ENCODE measurements at regions not wholly inside any gene's neighbourhood (a gene's known extent, or its start where the extent isn't known, plus 50 kb on each side); places are given as distances from the start of the nearest gene placed in this dataset.

DNA sequence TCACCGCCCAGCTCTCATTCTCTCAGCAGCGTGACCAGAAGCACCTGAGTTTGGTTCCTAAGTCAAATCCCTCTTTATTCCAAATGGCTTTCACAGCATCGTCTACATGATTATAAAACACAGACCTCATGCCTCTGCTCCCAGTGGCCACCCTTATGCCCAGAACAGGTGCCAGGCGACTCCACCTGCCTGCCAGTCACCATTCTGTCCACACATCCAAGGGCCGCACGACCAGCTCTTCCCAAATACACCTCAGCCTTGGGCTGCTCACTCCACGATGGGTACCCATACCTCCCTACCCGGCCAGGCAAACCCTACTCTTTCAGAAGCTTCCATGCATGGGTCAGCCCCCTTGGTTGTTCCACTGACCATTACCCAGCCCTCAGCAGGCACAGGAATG is 851.6 kb upstream of the SALL3 start:
- DNase-seq, result no peak

DNA sequence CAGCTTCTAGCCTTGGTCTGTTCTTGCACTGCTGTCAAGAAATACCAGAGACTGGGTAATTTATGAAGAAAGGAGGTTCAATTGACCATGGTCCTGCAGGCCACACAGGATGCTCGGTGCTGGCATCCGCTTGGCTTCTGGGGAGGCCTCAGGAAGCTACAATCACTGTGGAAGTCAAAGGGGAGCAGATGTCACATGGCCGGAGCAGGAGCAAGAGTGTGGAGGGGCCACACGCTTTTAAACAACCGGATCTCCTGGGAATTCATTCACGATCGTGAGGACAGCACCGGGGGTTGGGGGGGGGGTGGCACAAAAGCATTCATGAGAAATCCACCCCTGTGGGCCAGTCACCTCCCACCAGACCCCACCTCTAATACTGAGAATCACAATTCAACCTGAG is 850.4 kb upstream of the SALL3 start:
- DNase-seq, result no peak

DNA sequence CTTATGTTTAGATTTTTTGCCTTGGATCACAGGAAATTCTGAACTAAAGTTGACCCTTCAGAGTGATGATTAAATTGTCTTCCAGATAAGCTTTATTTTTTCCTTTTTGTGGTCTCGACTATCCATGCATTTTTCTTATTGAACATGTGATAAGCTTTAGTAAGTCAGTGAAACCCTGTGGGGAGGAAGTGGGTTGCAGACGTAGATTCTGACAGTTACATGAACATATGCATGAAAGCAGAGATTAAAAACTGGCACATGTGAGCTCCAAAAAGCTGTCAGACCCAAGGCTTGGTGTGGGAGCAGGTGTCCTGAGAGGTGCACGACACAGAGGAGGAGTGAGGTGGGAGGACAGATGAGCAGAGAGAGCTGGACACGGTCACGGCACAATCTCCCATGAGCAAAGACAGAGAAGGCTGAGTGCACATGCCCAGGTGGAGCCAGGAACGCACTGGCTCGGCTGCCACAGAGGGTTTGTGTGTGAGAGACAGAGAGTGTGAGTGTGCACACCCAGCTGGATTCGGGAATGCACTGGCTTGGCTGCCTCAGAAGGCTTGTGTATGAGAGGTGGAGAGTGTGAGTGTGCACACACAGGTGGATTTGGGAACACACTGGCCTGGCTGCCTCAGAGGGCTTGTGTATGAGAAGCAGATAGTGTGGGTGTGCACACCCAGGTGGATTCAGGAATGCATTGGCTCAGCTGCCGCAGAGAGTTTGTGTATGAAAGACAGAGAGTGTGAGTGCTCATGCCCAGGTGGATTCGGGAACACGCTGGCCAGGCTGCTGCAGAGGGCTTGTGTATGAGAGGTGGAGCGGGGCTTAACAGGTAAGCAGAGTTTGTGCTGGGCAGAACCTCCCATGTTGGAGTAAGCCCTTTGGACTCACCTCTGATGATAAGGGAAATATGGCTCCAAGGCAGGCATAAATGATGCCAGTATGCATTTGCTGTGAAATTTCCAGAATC is 849.1 kb upstream of the SALL3 start:
- DNase-seq, result no peak

DNA sequence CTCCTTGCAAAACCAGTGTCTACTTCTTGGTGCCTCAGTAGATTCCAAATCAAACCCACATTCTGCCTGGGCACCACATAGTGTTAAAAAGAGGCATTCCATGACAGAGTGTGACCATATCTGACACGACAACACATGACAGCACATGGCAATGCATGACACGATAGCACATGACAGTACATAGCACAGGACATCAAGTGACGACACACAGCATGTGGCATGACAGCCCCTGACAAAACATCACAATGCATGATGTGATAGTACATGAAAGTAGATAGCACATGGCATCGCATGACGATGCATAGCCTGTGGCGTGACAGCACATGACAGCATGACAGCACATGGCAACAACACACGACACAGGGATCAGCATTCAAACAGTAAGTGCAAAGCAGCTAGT is 845.9 kb upstream of the SALL3 start:
- no peak for DNase-seq

DNA sequence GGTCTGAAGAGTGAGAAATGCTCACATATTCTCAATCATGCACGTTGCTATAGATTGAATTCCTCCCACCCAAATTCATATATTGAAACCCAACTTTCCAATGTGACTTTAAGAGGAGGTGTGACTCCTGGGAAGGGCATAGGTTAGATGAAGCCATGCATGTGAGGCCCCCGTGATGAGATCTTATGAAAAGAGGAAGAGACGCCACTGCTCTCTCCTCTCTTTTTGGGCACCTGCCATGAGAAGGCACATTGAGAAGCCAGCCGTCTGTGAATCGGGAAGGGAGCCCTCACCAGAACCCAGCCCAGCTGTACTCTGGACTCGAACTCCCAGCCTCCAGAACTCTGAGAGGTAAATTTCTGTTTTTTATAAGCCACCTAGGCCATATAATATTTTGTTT is 842.6 kb upstream of the SALL3 start:
- no peak for DNase-seq

DNA sequence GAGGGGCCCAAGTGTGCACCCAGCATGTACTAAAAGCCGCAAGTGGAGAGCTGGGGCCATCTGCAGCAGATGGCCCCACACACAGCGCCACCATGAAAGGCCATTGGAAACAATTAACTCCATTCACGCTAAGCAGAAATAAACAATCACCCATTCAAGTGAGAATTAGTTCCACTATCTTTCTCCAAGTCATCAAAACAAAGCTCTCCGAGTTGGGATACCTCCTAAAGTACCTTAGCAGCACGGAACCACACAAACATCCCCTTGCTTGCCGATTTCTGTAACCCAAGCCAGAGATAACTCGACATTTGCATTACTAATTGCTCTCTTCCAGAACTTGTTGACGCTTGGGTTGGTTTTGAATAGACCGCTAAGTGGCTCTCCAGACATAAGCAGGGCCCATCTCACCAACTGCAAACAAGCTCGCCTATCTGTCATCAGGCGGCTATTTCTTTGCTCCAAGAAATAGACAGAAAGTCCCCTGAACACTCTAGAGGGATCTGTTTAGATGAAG is 840.6 kb upstream of the SALL3 start:
- DNase-seq, result no peak

DNA sequence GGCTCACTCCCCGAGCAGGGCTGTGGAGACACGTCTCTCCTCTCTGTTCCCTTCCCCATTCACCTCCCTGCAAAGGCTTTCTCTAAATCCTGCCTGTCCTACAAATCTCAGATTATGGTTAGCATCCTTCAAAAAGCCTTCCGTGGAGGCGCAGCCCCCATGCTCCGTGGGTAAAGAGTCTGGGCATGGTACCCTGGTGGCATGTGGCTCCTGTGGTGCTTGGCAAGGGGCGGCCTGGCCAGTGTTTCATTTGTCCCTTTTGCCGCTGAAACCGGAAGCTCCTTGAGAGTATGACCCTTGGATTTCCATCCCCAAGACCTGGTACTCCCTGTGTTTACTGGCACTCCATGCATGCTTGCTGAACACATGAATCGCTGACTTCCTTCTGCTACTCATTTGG is 839.3 kb upstream of the SALL3 start:
- no peak for DNase-seq

DNA sequence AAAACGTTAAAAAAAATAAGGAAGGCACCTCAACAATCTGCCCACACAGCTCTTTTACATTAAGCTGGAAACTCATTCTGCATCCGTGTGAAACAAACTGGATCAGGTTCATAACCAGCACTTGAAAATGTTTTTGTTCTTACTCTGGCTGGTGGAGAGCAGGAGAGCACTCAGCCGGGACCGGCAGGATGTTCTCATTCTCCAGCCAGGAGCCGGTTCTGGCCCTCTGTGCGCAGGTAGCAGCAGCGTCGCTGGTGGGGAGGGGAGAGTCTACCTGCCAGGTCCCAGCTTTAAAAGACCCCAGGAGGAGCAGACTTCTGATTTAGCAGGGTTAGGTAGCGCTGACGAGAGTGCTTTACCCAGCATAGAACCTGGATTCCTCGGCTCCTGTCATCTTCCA is 834.9 kb upstream of the SALL3 start:
- DNase-seq, result no peak

DNA sequence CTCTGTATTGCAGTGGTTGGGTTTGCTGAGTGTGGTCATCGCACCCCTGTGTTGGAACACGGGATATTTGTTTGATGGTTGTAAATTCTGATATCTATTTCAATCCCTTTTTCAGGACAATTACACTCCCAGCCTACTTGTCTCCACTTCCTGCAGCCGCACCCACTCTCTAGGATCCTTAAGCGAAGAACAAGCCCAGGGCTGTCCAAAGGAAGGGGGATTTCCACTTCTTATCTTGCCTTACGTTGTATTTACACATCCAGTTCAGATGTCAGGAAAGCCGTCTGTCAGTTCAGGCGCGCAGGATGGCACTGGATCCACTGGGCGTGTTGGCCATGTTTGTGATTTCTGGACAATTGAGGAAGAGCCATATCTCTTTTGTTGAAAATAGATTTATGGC is 834.5 kb upstream of the SALL3 start:
- no peak for DNase-seq

DNA sequence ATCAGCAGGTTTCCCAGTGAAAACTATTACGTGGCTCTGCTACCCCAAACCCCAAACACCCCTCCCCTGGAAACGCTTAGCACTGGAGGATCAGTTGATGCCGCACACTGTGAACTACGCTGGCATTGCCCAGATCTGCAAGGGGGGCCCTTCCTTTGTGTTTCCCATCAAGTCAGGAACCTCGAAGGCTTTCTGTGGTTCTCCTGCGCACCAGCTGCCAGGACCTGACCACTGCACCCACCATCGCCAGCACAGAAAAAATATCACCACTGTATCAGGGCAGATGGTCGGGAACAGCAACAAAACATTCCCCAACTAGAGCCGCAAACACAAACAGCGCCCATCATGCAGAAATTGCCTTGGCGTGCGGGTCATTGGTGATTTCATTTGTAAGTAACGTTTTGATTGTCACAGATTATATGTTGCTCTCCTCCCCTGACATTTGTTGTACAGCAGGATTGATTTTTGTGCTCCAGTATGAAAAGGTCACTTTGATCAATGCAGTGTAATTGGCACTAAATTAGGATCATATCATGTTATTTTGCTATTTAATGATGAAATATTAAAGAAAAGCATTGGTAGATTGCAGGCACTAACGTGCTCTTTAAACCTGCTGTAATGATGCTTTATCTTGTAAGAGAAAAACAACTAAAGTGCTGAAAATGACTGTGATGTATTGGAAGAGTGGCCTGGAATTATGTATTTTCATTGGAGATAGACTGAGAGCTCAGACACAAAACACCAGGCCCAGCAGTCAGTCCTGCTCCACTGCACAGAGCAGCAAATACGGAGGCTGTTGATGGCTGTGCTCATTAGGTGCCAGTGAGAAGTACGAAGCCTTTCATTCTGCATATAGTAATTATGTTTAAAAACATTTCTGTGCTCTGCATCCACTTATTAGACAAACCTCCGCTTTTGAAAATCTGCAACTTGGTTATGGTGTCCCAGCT is 833.2 kb upstream of the SALL3 start:
- no peak for DNase-seq

DNA sequence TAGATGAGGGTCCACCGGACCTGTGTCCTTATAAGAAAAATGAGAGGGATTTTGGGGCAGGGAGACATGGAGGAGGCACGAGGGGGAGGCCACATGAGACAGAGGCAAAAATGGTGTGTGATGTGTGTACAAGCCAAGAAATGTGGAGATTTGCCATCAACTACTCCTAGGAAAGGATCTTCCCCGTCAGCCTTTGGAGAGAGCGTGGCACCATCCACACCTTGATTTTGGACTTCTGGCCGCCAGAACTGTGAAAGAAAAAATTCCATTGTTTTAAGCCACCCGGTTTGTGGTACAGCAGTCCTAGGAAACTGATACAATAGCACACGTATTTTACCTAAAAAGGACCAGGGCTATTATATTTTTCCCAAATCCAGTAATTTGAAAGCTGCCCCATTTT is 829.0 kb upstream of the SALL3 start:
- DNase-seq, result no peak

DNA sequence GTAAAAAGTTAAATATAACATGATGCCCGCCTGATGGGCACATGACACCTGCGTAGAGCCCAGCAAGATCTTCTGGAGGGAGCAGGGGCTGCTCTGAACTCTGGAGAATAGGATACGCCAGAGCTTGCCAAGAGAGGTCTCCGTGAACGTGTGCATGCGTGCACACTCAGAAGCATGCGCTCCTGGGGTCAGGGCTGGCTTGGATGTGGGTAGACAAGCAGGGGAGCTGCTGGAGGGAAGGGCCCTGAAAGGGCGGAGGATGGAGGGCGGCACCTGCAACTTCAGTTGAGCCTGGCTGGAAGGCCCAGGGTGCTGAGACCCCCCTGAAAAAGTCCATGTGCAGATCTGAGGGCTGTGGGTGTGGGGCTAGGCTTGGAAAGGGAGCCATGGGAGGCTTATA is 828.4 kb upstream of the SALL3 start:
- no peak for DNase-seq

DNA sequence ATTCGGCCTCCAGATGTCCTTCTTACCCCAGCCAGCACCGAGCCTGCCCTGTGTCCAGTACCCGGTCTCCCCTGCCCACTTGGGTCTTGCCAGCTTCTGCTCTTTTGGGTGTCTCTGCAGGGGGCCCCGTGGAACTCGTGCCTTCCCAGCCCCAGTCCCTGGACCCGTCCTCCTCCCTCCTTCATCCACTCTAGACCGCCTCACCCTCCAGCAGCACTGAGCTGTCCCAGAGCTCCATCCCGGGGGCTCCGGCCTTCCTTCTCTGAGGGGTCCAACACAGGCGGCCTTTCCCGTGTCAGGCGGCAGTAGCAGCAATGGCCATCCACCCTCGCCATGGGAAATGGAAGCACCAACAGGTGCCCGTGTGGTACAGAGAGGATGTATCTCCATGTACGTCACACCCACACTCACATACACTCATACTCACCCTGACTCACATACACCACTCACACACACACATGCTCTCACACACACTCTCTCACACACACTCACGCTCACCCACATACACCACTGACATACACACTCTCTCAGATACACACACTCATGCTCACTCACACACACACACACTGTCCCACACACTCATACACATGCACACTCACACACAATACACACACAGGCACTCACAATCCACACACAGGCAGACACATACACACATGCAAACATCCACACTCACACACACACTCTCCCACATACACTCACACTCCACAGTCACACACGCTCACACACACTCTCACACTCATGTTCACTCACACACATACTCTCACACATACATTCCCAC is 827.5 kb upstream of the SALL3 start:
- DNase-seq, result no peak

DNA sequence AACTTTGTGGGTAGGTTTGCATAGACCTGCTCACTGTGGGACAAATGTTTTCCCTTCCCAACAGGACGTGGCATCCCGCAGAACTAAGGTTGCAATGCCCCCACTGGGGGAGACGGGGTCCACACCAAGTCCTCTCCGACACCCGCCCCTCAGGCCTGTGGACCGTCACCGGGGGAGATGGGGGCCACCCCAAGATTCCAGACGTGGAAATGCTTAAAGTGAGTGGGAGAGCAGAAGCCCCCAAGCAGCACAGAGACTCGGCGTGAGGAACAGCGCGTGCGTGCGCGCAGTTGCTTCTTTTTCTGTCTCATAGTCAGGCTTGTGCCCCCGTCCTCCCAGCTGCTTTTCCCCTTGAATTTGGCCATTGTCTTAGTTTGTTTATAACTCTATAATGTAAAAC is 826.3 kb upstream of the SALL3 start:
- no peak for DNase-seq

DNA sequence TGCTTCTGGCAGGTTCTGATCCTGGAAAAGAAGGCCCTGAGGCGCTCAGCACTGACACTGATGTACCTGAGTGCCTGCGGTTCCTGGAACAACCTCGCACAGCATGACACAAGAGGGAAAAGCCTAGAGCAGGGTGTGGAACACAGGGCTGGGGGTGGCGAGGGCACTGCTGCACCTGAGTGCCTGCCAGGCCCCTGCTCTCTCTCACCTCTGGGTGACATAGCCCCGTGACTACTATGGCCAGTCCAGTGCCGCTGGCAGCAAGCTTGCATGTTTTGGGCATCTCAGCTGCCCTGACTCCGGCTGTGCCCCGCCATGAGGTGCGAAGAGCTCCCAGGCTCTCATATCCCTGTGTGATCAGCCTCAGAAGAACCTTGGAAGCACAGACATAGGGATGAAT is 825.2 kb upstream of the SALL3 start:
- DNase-seq, result no peak

DNA sequence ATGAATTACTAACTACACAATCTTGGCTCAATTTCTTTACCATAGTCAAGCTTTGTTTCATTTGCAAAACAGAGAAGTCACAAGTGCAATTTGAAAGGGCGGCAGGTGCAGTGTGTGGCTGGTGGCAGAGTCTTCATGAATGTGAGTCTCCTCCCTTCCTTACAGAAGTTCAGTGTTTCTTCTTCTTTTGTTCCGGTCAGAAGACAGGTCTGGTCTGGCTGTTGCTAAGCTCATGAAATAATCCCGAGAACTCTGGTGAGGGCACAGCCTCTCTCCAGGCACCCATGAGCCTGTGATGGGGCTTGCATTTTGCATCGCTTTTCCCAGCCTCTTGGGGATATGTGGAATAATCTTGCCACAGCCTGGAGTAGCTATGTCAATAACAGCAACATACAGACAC is 824.8 kb upstream of the SALL3 start:
- no peak for DNase-seq

DNA sequence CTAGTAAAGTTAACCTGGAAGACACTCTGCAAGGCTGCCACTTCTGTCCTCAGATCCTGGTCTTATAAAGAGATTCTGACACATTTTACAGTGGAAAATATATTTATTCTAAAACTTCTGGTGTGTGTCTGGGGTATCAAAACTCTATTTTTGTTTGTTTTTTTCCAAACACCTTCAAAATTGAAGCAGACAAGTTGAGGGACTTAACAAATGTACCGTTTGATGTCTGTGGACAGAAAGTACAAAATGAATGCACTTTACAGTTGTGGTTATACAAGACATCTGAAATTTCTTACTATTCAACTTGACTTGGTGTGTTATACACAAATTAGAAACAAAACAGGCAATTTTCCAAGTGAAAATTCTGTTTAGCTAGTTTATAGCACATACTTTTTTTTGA is 823.2 kb upstream of the SALL3 start:
- DNase-seq, result no peak

DNA sequence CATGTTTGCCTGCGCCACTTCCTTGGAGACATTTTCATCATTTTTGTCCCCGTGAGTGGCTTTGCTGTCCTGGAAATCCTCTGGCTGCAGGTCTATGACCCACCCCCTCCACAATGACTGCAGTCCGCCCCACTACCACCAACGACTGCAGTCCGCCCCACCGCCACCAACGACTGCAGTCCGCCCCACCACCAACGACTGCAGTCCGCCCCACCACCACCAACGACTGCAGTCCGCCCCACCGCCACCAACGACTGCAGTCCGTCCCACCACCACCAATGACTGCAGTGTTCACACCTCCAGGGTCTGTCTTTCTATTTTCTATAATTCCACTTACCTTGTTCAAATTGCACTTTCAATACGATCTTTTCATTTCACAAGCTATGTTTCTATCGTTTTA is 820.7 kb upstream of the SALL3 start:
- DNase-seq, result no peak

DNA sequence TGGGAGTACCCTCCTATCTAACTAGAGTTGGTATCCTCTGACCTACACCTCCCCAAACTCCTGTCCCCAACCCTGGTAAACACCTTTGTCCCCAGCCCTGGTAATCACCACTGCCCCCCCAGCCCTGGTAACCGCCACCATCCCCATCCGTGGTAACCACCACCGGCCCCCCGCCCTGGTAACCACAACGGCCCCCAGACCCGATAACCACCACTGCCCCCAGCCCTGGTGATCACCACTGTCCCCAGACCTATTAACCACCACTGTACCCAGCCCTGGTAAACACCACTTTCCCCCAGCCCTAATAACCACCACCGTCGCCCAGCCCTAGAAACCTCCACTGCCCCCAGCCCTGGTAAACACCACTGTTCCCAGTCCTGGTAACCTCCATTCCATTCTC is 820.2 kb upstream of the SALL3 start:
- DNase-seq, result no peak

DNA sequence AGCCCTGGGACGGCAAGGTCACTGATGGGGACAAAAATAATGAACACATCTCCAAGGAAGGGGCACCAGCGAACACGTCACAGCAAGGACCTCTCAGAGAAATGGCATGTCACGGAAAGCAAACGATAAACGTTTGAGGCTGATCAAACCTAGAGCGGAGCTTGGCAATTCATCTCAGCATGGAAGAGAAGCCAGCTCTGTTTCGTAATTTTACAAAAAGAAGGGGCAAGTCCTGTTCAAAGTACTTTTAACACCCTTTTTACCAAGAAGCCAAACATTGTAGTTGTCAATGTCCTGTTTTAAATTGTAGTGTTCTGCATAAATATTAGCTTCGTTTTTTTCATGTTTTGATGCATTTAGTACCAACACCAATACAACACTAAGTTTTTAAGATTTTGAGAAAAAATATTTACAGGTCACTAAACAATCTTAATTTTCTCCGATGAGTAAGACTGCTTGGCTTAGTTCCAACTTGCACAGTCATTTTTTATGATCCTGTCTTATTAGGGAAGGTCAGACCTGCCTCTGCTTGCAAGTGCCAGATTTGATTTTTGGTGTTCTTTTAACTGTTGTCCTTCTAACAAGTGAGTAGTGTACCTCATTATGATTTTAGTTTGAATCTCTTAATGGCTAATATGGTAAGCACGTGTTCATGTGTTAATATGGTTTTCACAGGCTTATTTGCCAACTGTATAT is 818.5 kb upstream of the SALL3 start:
- no peak for DNase-seq

DNA sequence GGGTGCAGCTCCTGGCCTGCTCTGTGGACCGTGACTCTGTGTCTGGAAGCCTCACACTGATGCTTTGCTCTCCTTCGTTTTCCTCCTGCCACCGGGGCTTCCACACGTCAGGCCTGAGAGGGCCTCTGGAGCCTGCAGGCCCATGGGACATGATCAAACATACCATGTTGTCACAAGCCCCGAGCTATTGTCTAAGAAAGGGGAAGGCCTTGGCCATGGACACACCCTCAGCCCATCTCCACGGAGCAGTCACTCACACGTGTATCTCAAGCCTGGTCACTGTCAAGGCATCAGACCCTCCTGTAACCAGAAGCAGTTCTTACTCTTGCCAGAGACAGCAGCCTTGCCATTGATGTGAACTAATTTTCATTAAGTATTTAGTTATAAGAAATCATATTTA is 814.1 kb upstream of the SALL3 start:
- DNase-seq, result no peak

DNA sequence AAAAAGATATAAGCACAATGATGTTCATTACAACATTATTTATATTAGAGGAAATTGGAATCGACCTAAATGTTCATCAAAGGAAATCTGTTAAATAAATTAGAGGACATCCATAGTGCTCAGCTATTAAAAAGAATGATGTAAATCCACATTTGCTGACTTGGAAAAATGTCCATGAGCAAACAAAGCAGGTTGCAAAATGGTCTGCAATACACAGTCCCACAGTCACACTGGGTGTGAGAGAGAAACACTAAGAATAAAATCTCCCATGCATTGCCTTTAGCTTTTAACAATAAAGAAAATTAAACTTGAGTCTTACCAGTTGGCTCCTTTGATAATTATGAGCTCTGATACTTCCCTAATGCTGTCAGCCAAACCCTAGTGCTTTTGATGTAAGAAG is 811.1 kb upstream of the SALL3 start:
- no peak for DNase-seq
